Testis (tissue), 2 donors: ENCODE measurements at regions not wholly inside any gene's neighbourhood (a gene's known extent, or its start where the extent isn't known, plus 50 kb on each side); places are given as distances from the start of the nearest gene placed in this dataset.
A peak's percentile ranks its signal among the peaks of the same experiment; 100 is the strongest.

ENCODE experiments used
- DNase-seq: peaks from one replicate; pipeline ENCODE4 v3.0.0-alpha.2; 2019
- H3K27ac ChIP-seq, 2 donors: fragments of 200-600 bp; sonication (generic); one replicate each; pipeline ENCODE4 v1.5.1; 2019
- H3K27me3 ChIP-seq: fragments of 200-600 bp; sonication (generic); one replicate; pipeline ENCODE4 v1.5.1; 2019
- H3K36me3 ChIP-seq: fragments of 200-600 bp; sonication (generic); one replicate; pipeline ENCODE4 v1.5.1; 2017; ENCODE audit warnings: low read depth; ENCODE audit errors: missing control alignments
- H3K4me1 ChIP-seq: fragments of 200-600 bp; sonication (generic); one replicate; pipeline ENCODE4 v1.5.1; 2019
- H3K4me3 ChIP-seq, 2 donors: fragments of 200-600 bp; sonication (generic); one replicate each; pipeline ENCODE4 v1.5.1; 2017 to 2019
- H3K9me3 ChIP-seq: fragments of 200-600 bp; sonication (generic); one replicate; pipeline ENCODE4 v1.5.1; 2017
- POLR2A ChIP-seq: fragments of 450-650 bp; IDR thresholded peaks from one replicate; pipeline ENCODE4 v1.6.1; 2017; ENCODE audit warnings: antibody characterized with exemption, mild to moderate bottlenecking, moderate library complexity
- WGBS, 2 donors: methylation state at CpG; one replicate each; pipeline ENCODE4 v1.1.5; 2018; 5-methylcytosine and 5-hydroxymethylcytosine counted together
- intact Hi-C: fragments of 100-400 bp; cut with DNase I; formaldehyde crosslinking; loops from one replicate; pipeline ENCODE4 v1.15.1; 2023; ENCODE audit warnings: low total_unique reads
- TF ChIP-seq, protein P1 (sequence below), 3 experiments: fragments of 450-650 bp in 2 of 3; fragments of 200-600 bp in 1 of 3; sonication (generic) in 1 of 3; IDR thresholded peaks; one replicate each; pipeline ENCODE4 v1.5.1; 2016 to 2019; ENCODE audit warnings: antibody characterized with exemption in 3 of 3, mild to moderate bottlenecking in 2 of 3, moderate library complexity in 1 of 3

DNA sequence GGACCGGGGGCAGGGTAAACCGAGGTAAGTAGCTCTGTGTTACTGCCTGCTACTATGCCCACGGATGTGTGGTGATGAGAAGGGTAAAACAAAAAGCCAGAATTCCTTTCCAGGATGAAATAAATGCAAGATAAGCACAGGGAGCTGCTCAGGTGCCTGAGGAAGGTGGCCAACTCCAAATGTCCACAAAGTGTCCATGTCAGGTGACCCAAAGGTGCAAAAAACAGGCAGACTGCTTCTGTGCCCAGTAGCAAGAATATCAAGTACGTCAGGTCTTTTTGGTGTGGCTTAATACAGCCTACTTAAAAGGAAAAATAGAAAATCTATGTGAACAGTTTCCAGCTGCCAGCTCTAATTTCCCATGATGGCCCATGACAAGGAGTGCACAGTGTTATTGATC lies 279.3 kb downstream of the SETD4 start:
- H3K36me3 ChIP-seq, result no peaks in the 10 kb centered on the region
- WGBS, 2 donors, result 83 to 86% methylated on average over 4 of the region's 4 CpGs
- peaks cover 20% of the 10 kb centered on the region for H3K4me1 ChIP-seq
- peak overlapping the region in 1 of 2 donors; percentile 42 for H3K27ac ChIP-seq
- H3K27me3 ChIP-seq, result no peaks in the 10 kb centered on the region
- H3K9me3 ChIP-seq, result no peaks in the 10 kb centered on the region
- intact Hi-C loops, result no loop called here
- DNase-seq, result no peak
- TF ChIP-seq, protein P1, sequence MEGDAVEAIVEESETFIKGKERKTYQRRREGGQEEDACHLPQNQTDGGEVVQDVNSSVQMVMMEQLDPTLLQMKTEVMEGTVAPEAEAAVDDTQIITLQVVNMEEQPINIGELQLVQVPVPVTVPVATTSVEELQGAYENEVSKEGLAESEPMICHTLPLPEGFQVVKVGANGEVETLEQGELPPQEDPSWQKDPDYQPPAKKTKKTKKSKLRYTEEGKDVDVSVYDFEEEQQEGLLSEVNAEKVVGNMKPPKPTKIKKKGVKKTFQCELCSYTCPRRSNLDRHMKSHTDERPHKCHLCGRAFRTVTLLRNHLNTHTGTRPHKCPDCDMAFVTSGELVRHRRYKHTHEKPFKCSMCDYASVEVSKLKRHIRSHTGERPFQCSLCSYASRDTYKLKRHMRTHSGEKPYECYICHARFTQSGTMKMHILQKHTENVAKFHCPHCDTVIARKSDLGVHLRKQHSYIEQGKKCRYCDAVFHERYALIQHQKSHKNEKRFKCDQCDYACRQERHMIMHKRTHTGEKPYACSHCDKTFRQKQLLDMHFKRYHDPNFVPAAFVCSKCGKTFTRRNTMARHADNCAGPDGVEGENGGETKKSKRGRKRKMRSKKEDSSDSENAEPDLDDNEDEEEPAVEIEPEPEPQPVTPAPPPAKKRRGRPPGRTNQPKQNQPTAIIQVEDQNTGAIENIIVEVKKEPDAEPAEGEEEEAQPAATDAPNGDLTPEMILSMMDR (IDR thresholded peaks at IDR 0.05), result no peak
- TF ChIP-seq POLR2A, result no peak
- no peak overlapping the region for H3K4me3 ChIP-seq

DNA sequence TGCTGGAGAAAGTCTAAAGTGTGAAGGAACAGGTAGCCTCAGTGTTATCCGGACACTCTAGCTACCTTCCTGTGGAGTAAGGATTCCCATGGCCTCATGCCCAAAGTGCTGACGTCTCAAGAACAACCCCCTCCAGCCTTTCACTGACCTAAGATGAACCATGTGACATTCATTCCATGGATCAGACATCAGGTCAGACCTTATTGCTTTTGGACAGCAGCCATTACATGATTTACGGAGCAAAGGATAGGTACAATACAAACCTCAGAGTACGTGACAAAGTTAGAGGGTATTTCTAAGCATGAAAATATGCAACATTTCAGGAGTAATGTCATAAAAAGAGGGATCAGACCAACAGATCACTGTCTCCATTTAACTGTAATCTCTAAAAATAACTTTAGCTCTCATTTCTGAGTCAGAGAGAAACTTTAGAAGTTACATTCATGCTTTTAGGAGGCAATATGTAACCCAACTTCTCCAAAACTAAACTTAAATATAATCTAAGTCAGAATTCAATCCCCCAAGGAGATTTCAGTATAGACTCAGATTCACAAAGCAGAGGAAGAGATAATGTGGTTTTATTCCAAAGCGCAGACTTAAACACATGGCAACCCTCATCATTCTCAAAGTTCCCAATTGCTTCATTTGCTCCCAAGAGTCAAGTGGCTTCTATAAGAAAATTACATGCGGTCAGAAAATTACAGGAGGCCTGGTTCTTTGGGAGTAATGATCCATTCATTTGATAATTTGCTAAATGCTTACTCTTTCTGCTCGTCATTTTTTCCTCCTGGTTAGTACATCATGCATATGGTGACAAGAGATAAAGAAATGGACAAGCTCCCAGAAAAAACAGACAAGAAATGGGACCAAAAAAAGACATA lies 280.4 kb downstream of the SETD4 start:
- intact Hi-C loops, result no loop called here
- no peak overlapping the region for H3K4me3 ChIP-seq
- H3K36me3 ChIP-seq, result no peaks in the 10 kb centered on the region
- DNase-seq, result peak; percentile 58
- no peaks in the 10 kb centered on the region for H3K9me3 ChIP-seq
- H3K4me1 ChIP-seq, result peaks cover 20% of the 10 kb centered on the region
- peak overlapping the region; percentile 26 to 42 for H3K27ac ChIP-seq
- 38 to 51% methylated on average over 7 of the region's 7 CpGs for WGBS, 2 donors
- no peaks in the 10 kb centered on the region for H3K27me3 ChIP-seq
- no peak for TF ChIP-seq POLR2A
- TF ChIP-seq, protein P1 (IDR thresholded peaks at IDR 0.05), result no peak

DNA sequence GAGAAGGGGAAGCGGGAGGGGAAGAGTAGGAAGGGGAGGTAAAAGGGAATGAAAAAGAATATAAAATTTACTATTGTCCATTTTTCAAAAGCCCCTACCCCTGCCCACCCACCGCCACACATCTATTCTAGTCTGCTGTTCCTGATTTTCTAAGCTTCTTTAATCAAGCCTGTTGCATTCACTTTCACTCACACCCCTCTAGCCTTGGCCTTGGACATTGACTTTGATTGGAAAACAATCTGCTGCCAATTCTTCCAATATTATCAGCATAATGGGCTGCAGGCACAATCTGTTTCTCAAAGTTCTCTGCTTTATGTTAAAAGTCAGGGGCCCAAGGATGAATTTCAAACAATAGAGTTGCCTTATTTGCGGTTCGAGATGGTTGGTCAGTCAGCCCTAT lies 281.2 kb downstream of the SETD4 start:
- no peaks in the 10 kb centered on the region for H3K9me3 ChIP-seq
- H3K4me1 ChIP-seq, result peaks cover 20% of the 10 kb centered on the region
- no peak overlapping the region for H3K4me3 ChIP-seq
- no peak for DNase-seq
- no peaks in the 10 kb centered on the region for H3K27me3 ChIP-seq
- H3K36me3 ChIP-seq, result no peaks in the 10 kb centered on the region
- WGBS, 2 donors, result 62 to 69% methylated on average over 4 of the region's 4 CpGs
- intact Hi-C loops, result no loop called here
- H3K27ac ChIP-seq, result peak overlapping the region; percentile 26 to 42
- TF ChIP-seq POLR2A, result no peak
- TF ChIP-seq, protein P1 (IDR thresholded peaks at IDR 0.05), result no peak

DNA sequence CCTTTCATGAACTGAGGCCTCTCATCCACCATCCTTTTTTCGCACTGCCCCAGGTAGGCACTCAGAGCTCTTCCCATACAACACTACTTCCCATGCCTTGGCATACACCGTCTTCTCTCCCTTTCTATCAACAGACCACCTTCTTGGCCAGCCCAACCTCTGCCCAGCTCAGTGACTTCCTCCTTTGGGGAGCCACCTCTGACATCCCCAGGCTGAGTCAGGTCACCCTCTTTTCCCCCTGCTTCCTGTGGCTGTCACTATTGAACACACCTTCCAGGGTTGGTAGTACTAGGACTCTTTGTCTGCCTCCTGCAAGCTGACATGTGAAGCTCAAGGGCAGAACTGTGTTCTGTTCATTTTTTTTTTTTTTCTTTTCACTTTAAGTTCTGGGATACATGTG lies 283.2 kb downstream of the SETD4 start:
- 95 to 100% methylated on average over 2 of the region's 2 CpGs for WGBS, 2 donors
- intact Hi-C loops, result no loop called here
- H3K27me3 ChIP-seq, result no peaks in the 10 kb centered on the region

More for the DNA sequence above, 283.2 kb downstream of the SETD4 start:
- Histone ChIP-seq H3K36me3 (no peaks in the 10 kb centered on the region), H3K9me3 (no peaks in the 10 kb centered on the region), H3K4me3 (no peak overlapping the region), H3K27ac (no peak overlapping the region), H3K4me1 (peaks cover 24% of the 10 kb centered on the region)
- TF ChIP-seq, protein P1 (IDR thresholded peaks at IDR 0.05), result no peak
- no peak for TF ChIP-seq POLR2A
- DNase-seq, result no peak
